HG03457 (cell line): ENCODE measurements at regions not wholly inside any gene's neighbourhood (a gene's known extent, or its start where the extent isn't known, plus 50 kb on each side); places are given as distances from the start of the nearest gene placed in this dataset.

Experiments
- ATAC-seq: cut with Tn5 transposase; IDR thresholded peaks from one replicate; pipeline ENCODE4 v1.9.1; 2021; ENCODE audit warnings: moderate number of reproducible peaks; ENCODE audit not compliant: unreplicated experiment

DNA sequence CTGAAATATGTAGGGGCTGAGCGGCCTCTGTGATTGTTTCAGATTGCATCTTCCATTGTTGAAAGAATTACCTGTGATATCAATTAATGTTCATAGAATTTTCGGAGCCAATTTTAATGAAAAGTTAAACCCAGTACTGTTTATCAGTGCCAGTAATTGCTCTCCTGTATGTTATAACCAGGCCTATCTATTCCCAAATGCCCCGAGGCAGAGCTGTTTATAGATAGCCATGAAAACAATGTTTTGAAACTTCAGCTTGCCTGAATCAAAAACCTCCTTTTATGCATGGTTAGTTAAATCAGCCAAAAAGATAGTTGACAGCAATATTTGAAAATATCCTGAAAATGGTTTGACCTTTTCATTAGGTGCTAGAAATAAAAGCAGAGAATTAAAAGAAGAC is 50.1 kb upstream of the HDAC9 start:
- ATAC-seq, result no peak
